AG04449 (cell line): ENCODE measurements at regions not wholly inside any gene's neighbourhood (a gene's known extent, or its start where the extent isn't known, plus 50 kb on each side); places are given as distances from the start of the nearest gene placed in this dataset.
"Not testable (repeated sequence)": the region's sequence is repeated elsewhere in the genome, so short reads cannot be mapped to it uniquely, and the experiment has no call there.

Source experiments
- CTCF ChIA-PET: fragments of 350-600 bp; formaldehyde crosslinking; extraction: SDS; loops from one replicate; lab custom pipeline; 2021; ENCODE audit warnings: antibody characterized with exemption; lab: Yijun Ruan, JAX
- POLR2A ChIA-PET: fragments of 400-600, 350-600 bp; formaldehyde crosslinking; extraction: SDS; loops from one replicate; lab custom pipeline; 2020; ENCODE audit warnings: antibody characterized with exemption, inconsistent platforms; lab: Yijun Ruan, JAX
- DNase-seq: peaks from one replicate; pipeline ENCODE4 v3.0.0-alpha.2; 2010; ENCODE audit warnings: low read depth, low spot score
- H3K4me3 ChIP-seq: 2 replicates; pipeline ENCODE4 v1.5.1; 2011; ENCODE audit warnings: low read depth, mild to moderate bottlenecking, control low read depth, low read length
- TF ChIP-seq, protein P1 (sequence below): IDR thresholded peaks from one replicate; pipeline ENCODE4 v1.5.1; 2011; ENCODE audit warnings: mild to moderate bottlenecking, moderate library complexity, low read length, control low read depth, inconsistent platforms; ENCODE audit not compliant: insufficient read depth; ENCODE audit errors: missing control alignments

DNA sequence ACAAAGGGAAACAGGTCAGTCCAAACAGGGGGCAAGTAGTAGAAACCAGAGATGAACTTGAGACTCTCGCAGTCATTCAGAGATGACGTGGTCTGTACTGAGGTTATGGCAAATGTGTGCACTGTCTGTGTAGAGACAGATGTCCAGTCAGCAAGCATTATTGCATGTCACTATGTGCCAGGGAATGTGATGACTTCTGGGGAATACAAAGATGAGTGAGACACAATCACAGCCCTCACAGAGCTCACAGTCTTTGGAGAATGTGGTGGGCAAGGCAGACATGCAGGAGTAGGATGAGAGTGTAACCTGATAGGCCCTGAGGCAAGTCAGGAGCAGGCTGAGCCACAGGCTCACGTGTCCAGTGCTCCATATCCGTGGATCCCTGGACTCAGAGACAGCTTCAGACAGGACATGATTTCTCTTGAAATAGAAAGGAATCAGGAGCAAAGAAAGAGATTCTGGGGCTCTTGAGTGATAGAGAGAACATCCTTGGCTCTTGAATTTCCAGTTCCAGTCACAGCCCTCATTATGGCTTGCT is 550.7 kb downstream of the ETS1 start:
- ChIA-PET CTCF (interaction anchor here (5.2 kb wide), 1 partner anchor 122 kb away, joined by 90 read pairs; no protein-coding TSS in a partner anchor), POLR2A (no interaction called here)
- no peak for DNase-seq
- TF ChIP-seq, protein P1, sequence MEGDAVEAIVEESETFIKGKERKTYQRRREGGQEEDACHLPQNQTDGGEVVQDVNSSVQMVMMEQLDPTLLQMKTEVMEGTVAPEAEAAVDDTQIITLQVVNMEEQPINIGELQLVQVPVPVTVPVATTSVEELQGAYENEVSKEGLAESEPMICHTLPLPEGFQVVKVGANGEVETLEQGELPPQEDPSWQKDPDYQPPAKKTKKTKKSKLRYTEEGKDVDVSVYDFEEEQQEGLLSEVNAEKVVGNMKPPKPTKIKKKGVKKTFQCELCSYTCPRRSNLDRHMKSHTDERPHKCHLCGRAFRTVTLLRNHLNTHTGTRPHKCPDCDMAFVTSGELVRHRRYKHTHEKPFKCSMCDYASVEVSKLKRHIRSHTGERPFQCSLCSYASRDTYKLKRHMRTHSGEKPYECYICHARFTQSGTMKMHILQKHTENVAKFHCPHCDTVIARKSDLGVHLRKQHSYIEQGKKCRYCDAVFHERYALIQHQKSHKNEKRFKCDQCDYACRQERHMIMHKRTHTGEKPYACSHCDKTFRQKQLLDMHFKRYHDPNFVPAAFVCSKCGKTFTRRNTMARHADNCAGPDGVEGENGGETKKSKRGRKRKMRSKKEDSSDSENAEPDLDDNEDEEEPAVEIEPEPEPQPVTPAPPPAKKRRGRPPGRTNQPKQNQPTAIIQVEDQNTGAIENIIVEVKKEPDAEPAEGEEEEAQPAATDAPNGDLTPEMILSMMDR: no peak
- H3K4me3 ChIP-seq: no peak overlapping the region

GRCh38 chr11:128036006-128036405 is 551.4 kb downstream of the ETS1 start:
- TF ChIP-seq, protein P1: no peak
- H3K4me3 ChIP-seq: no peak overlapping the region
- no peak for DNase-seq
- ChIA-PET POLR2A (no interaction called here), CTCF (interaction anchor here (1.9 to 5.2 kb wide), 2 partner anchors 122 to 123 kb away, joined by 11 to 90 read pairs; no protein-coding TSS in a partner anchor)

DNA sequence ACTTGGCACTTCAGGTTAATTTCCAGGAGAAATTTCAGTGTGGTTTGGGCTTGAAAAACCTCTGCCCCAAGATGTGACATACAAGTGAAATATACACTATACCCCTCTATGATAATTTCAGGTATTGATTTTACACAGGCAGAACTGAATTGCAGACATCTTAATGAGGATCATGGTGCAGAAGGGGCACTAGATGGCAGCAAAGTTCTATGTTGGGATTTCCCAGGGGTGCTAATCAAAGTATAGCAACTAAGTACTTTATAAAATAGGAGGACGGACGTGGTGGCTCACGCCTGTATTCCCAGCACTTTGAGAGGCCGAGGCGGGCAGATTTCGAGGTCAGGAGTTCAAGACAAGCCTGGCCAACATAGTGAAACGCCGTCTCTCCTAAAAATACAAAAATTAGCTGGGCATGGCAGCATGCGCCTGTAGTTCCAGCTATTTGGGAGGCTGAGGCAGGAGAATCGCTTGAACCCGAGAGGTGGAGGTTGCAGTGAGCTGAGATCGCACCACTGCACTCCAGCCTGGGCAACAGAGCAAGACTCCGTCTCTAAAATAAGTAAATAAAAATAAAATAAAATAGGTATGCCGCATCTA is 555.7 kb downstream of the ETS1 start:
- CTCF ChIA-PET: interaction anchor here (0.7 to 2.7 kb wide), 27 partner anchors 9 to 1302 kb away, joined by 3 to 95 read pairs (median 4); no protein-coding TSS in a partner anchor
- POLR2A ChIA-PET, DNase-seq, H3K4me3 ChIP-seq: not testable (repeated sequence)
- TF ChIP-seq, protein P1: peak; percentile 68

DNA sequence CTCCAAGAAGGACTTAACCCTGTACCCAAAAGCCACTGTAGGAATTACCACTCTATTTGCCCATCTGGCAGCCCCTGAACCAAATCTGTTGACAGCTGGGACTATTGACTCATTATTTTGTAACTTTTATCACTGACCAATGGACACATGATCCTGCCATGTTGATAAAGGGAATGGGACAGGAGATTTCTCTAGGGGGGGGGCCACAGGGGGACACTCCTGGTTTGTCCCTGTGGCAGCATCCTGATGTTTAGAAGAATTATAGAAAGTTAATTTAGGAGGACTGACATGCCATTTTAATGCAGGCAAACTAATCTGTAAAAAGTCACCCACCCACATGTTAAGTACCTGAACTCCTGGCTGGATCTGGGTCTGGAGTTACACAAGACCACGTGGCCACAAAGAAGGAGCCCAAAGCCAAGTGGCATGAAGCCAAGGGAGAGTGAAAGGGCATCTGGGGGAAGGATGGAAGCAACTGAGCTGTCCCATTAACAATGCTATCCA is 558.1 kb downstream of the ETS1 start:
- CTCF ChIA-PET: interaction anchor here (1.1 to 4.3 kb wide), 16 partner anchors 8 to 927 kb away, joined by 3 to 98 read pairs (median 7); no protein-coding TSS in a partner anchor
- POLR2A ChIA-PET: interaction anchor here (1.3 kb wide), 1 partner anchor 24 kb away, joined by 3 read pairs; no protein-coding TSS in a partner anchor
- TF ChIP-seq, protein P1: no peak
- DNase-seq: no peak
- no peak overlapping the region for H3K4me3 ChIP-seq

DNA sequence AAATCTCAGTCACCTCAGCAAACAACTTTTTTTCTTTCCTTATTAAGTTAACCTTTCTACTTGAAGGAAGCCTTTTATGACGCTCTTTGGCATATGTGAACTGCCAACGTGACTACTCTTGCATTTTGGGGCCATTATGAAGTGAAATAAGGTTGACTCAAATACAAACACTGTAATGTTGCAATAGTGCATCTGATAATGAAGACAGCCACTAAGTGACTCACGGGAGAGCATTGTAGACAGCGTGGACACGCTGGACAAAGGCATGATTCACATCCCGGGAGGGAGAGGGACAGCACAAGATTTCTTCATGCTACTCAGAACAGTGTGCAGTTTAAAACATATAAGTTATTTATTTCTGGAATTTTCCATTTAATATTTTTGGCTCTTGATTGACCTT is 560.8 kb downstream of the ETS1 start:
- H3K4me3 ChIP-seq: no peak overlapping the region
- peak; percentile 89 for DNase-seq
- TF ChIP-seq, protein P1: no peak
- ChIA-PET POLR2A (no interaction called here), CTCF (interaction anchor here (1.1 to 4.3 kb wide), 3 partner anchors 132 to 930 kb away, joined by 6 to 98 read pairs (median 21); no protein-coding TSS in a partner anchor)

DNA sequence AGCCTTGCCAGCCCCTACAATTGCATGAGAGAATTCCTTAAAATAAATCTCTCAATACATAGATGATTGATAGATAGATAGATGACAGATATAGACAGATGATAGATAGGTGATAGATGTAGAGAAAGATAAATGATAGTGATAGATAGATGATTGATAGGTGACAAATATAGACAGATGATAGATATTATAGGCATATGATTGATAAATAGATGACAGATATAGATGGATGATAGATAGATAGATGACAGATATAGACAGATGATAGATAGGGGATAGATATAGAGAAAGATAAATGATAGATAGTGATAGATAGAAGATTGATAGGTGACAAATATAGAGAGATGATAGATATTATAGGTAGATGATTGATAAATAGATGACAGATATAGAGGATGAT is 564.6 kb downstream of the ETS1 start:
- ChIA-PET CTCF (interaction anchor here (1.0 to 9.9 kb wide), 6 partner anchors 17 to 936 kb away, joined by 3 to 143 read pairs (median 6); no protein-coding TSS in a partner anchor), POLR2A (no interaction called here)
- no peak for DNase-seq
- TF ChIP-seq, protein P1: no peak
- no peak overlapping the region for H3K4me3 ChIP-seq
